NCI-H146 treated with DMSO at 0.1 percent for 48 hours (cell line): ENCODE measurements at regions not wholly inside any gene's neighbourhood (a gene's known extent, or its start where the extent isn't known, plus 50 kb on each side); places are given as distances from the start of the nearest gene placed in this dataset.

Source experiments
- DNase-seq: peaks from one replicate; lab custom pipeline; 2025; ENCODE audit not compliant: unreplicated experiment; lab: John Stamatoyannopoulos, UW

GRCh38 chr7:126378642-126379041 lies 874.1 kb downstream of the GRM8 start:
- no peak for DNase-seq

GRCh38 chr7:126370038-126370668 lies 882.6 kb downstream of the GRM8 start:
- DNase-seq = no peak

- no peak for DNase-seq
Observed at GRCh38 chr7:126362746-126363145, 890.0 kb downstream of the GRM8 start.

- no peak for DNase-seq
Observed at GRCh38 chr7:126361183-126361582, 891.6 kb downstream of the GRM8 start.

GRCh38 chr7:126339813-126340212 lies 912.9 kb downstream of the GRM8 start:
- no peak for DNase-seq

- no peak for DNase-seq
Observed at GRCh38 chr7:126305671-126306070, 947.1 kb downstream of the GRM8 start.

GRCh38 chr7:126303926-126304325 lies 948.8 kb downstream of the GRM8 start:
- no peak for DNase-seq

- no peak for DNase-seq
Observed at GRCh38 chr7:126302639-126303038, 950.1 kb downstream of the GRM8 start.

GRCh38 chr7:126286317-126286716 lies 966.4 kb downstream of the GRM8 start:
- no peak for DNase-seq

GRCh38 chr7:126236261-126236660 lies 1016.5 kb downstream of the GRM8 start:
- DNase-seq = no peak

GRCh38 chr7:126228356-126229061 lies 1024.2 kb downstream of the GRM8 start:
- no peak for DNase-seq

GRCh38 chr7:126227643-126228042 lies 1025.1 kb downstream of the GRM8 start:
- no peak for DNase-seq

GRCh38 chr7:126227055-126227454 lies 1025.7 kb downstream of the GRM8 start:
- no peak for DNase-seq

GRCh38 chr7:126223729-126224128 lies 1029.0 kb downstream of the GRM8 start:
- no peak for DNase-seq

- no peak for DNase-seq
Observed at GRCh38 chr7:126222782-126223181, 1030.0 kb downstream of the GRM8 start.

GRCh38 chr7:126215785-126216184 lies 1037.0 kb downstream of the GRM8 start:
- no peak for DNase-seq

GRCh38 chr7:126213876-126214275 lies 1038.9 kb downstream of the GRM8 start:
- DNase-seq = no peak

GRCh38 chr7:126211875-126212274 lies 1040.9 kb downstream of the GRM8 start:
- no peak for DNase-seq

GRCh38 chr7:126210707-126211106 lies 1042.0 kb downstream of the GRM8 start:
- DNase-seq = no peak

GRCh38 chr7:126203185-126203584 lies 1049.6 kb downstream of the GRM8 start:
- DNase-seq = no peak

GRCh38 chr7:126202177-126202576 lies 1050.6 kb downstream of the GRM8 start:
- DNase-seq = no peak

GRCh38 chr7:126185959-126186580 lies 1066.7 kb downstream of the GRM8 start:
- DNase-seq = no peak
